ENCODE measurements at regions not wholly inside any gene's neighbourhood (a gene's known extent, or its start where the extent isn't known, plus 50 kb on each side); places are given as distances from the start of the nearest gene placed in this dataset.

GRCh38 chr11:37298173-37298572 is 700.1 kb upstream of the RAG2 start:
- no peak overlapping the region for H3K27ac Mint-ChIP-seq
- H3K4me3 Mint-ChIP-seq: no peak overlapping the region
- H3K36me3 Mint-ChIP-seq: no peaks in the 10 kb centered on the region
- DNase-seq (ENCODE audit: extremely low spot score, unreplicated experiment): no peak
- no peaks in the 10 kb centered on the region for H3K4me1 Mint-ChIP-seq (ENCODE audit: unreplicated experiment)
- peaks cover 15% of the 10 kb centered on the region for H3K9me3 Mint-ChIP-seq
- TF ChIP-seq CTCF (conservative IDR thresholded peaks at IDR 0.05): no peak
- no peaks in the 10 kb centered on the region for H3K27me3 Mint-ChIP-seq

GRCh38 chr11:37286890-37287289 is 688.9 kb upstream of the RAG2 start:
- Mint-ChIP-seq H3K36me3 (no peaks in the 10 kb centered on the region), H3K27ac (peak overlapping the region; percentile 11), H3K27me3 (no peaks in the 10 kb centered on the region), H3K9me3 (no peaks in the 10 kb centered on the region), H3K4me1 (ENCODE audit: unreplicated experiment) (no peaks in the 10 kb centered on the region), H3K4me3 (no peak overlapping the region)
- DNase-seq (ENCODE audit: extremely low spot score, unreplicated experiment): no peak
- no peak for TF ChIP-seq CTCF (conservative IDR thresholded peaks at IDR 0.05)

- no peaks in the 10 kb centered on the region for H3K36me3 Mint-ChIP-seq
Observed at GRCh38 chr11:37282367-37282766, 684.3 kb upstream of the RAG2 start.

GRCh38 chr11:37280200-37280599 is 682.2 kb upstream of the RAG2 start:
- peaks cover 4% of the 10 kb centered on the region for H3K4me1 Mint-ChIP-seq (ENCODE audit: unreplicated experiment)
- peaks cover 4% of the 10 kb centered on the region for H3K9me3 Mint-ChIP-seq
- no peak overlapping the region for H3K4me3 Mint-ChIP-seq
- no peak overlapping the region for H3K27ac Mint-ChIP-seq
- DNase-seq (ENCODE audit: extremely low spot score, unreplicated experiment): no peak
- TF ChIP-seq CTCF (conservative IDR thresholded peaks at IDR 0.05): no peak
- no peaks in the 10 kb centered on the region for H3K27me3 Mint-ChIP-seq
- H3K36me3 Mint-ChIP-seq: no peaks in the 10 kb centered on the region

More at GRCh38 chr11:37282367-37282766, 684.3 kb upstream of the RAG2 start:
- DNase-seq (ENCODE audit: extremely low spot score, unreplicated experiment): no peak
- TF ChIP-seq CTCF (conservative IDR thresholded peaks at IDR 0.05): no peak
- no peak overlapping the region for H3K4me3 Mint-ChIP-seq
- H3K27ac Mint-ChIP-seq: no peak overlapping the region
- H3K9me3 Mint-ChIP-seq: peaks cover 4% of the 10 kb centered on the region
- H3K27me3 Mint-ChIP-seq: no peaks in the 10 kb centered on the region
- peaks cover 4% of the 10 kb centered on the region for H3K4me1 Mint-ChIP-seq (ENCODE audit: unreplicated experiment)

- TF ChIP-seq CTCF (conservative IDR thresholded peaks at IDR 0.05): no peak
- no peak overlapping the region for H3K4me3 Mint-ChIP-seq
- peaks cover 4% of the 10 kb centered on the region for H3K9me3 Mint-ChIP-seq
- DNase-seq (ENCODE audit: extremely low spot score, unreplicated experiment): no peak
- no peak overlapping the region for H3K27ac Mint-ChIP-seq
- no peaks in the 10 kb centered on the region for H3K36me3 Mint-ChIP-seq
- H3K4me1 Mint-ChIP-seq (ENCODE audit: unreplicated experiment): peaks cover 4% of the 10 kb centered on the region
- H3K27me3 Mint-ChIP-seq: no peaks in the 10 kb centered on the region
Observed at GRCh38 chr11:37277896-37278465, 679.9 kb upstream of the RAG2 start.

GRCh38 chr11:37264783-37265182 is 666.7 kb upstream of the RAG2 start:
- TF ChIP-seq CTCF (conservative IDR thresholded peaks at IDR 0.05): no peak
- no peaks in the 10 kb centered on the region for H3K9me3 Mint-ChIP-seq
- no peak overlapping the region for H3K4me3 Mint-ChIP-seq
- H3K36me3 Mint-ChIP-seq: no peaks in the 10 kb centered on the region
- DNase-seq (ENCODE audit: extremely low spot score, unreplicated experiment): no peak
- H3K27ac Mint-ChIP-seq: no peak overlapping the region
- H3K4me1 Mint-ChIP-seq (ENCODE audit: unreplicated experiment): no peaks in the 10 kb centered on the region
- no peaks in the 10 kb centered on the region for H3K27me3 Mint-ChIP-seq
